SK-N-SH (cell line): ENCODE measurements at regions not wholly inside any gene's neighbourhood (a gene's known extent, or its start where the extent isn't known, plus 50 kb on each side); places are given as distances from the start of the nearest gene placed in this dataset.

ENCODE experiments used
- CTCF ChIA-PET: fragments of 300-600, 350-600 bp; formaldehyde crosslinking; extraction: SDS; loops from one replicate; lab custom pipeline; 2021; lab: Yijun Ruan, JAX
- POLR2A ChIA-PET: fragments of 350-600 bp; sonication (Branson Sonifier 250); formaldehyde crosslinking; extraction: SDS; loops from one replicate; lab custom pipeline; 2020; ENCODE audit warnings: antibody characterized with exemption, inconsistent platforms; lab: Yijun Ruan, JAX
- DNase-seq: peaks from one replicate; pipeline ENCODE4 v3.0.0; 2012
- H2AFZ ChIP-seq: fragments of 200-600 bp; sonication (generic); 2 replicates; pipeline ENCODE4 v1.8.1; 2016; ENCODE audit warnings: antibody characterized with exemption, mild to moderate bottlenecking, low read depth
- H3F3A ChIP-seq: fragments of 200-600 bp; sonication (generic); replicated peaks from 2 replicates; pipeline ENCODE3; 2016; ENCODE audit warnings: antibody characterized with exemption, mild to moderate bottlenecking; ENCODE audit not compliant: insufficient read depth
- H3K27ac ChIP-seq, 2 experiments: fragments of 200-500 bp in 1 of 2; fragments of 200-600 bp in 1 of 2; sonication (Bioruptor generic) in 1 of 2; sonication (generic), shearing (Covaris generic) in 1 of 2; 2 replicates each; pipeline versions ENCODE4 v1.5.1 to v1.6.1; 2014 to 2016; ENCODE audit warnings: low read depth in 2 of 2, inconsistent platforms in 1 of 2, low read length in 1 of 2, mild to moderate bottlenecking in 1 of 2, mixed read lengths in 1 of 2
- H3K27me3 ChIP-seq: fragments of 200-600 bp; sonication (generic), shearing (Covaris generic); 2 replicates; pipeline ENCODE4 v1.6.1; 2016; ENCODE audit warnings: mixed run types; ENCODE audit not compliant: insufficient read depth
- H3K36me3 ChIP-seq, 2 experiments: fragments of 200-500 bp in 1 of 2; fragments of 200-600 bp in 1 of 2; sonication (Bioruptor generic) in 1 of 2; sonication (generic) in 1 of 2; replicated peaks in 1 of 2; 2 replicates each; pipeline versions ENCODE3 to v1.5.1; 2014 to 2016; ENCODE audit warnings: low read length in 1 of 2, mild to moderate bottlenecking in 1 of 2; ENCODE audit not compliant: insufficient read depth in 2 of 2, control insufficient read depth in 1 of 2
- H3K4me1 ChIP-seq, 2 experiments: fragments of 200-500 bp in 1 of 2; fragments of 200-600 bp in 1 of 2; sonication (Bioruptor generic) in 1 of 2; sonication (generic), shearing (Covaris generic) in 1 of 2; 2 replicates each; pipeline versions ENCODE4 v1.5.1 to v1.6.1; 2014 to 2016; ENCODE audit warnings: low read depth in 1 of 2, low read length in 1 of 2, mixed run types in 1 of 2; ENCODE audit not compliant: insufficient read depth in 2 of 2, control insufficient read depth in 1 of 2
- H3K4me2 ChIP-seq: fragments of 200-600 bp; sonication (generic), shearing (Covaris generic); 2 replicates; pipeline ENCODE4 v1.6.1; 2017; ENCODE audit warnings: mixed run types
- H3K4me3 ChIP-seq, 2 experiments: fragments of 200-500 bp in 1 of 2; fragments of 200-600 bp in 1 of 2; sonication (Bioruptor generic) in 1 of 2; sonication (generic), shearing (Covaris generic) in 1 of 2; 2 replicates each; pipeline versions ENCODE4 v1.5.1 to v1.8.1; 2014 to 2016; ENCODE audit warnings: low read depth in 2 of 2, inconsistent platforms in 1 of 2, low read length in 1 of 2, mild to moderate bottlenecking in 1 of 2, mixed read lengths in 1 of 2, moderate library complexity in 1 of 2
- H3K79me2 ChIP-seq: fragments of 200-600 bp; sonication (generic); 2 replicates; pipeline ENCODE4 v1.8.1; 2017; ENCODE audit warnings: mild to moderate bottlenecking; ENCODE audit not compliant: insufficient read depth
- H3K9ac ChIP-seq: fragments of 200-600 bp; sonication (generic); 2 replicates; pipeline ENCODE4 v1.6.1; 2017; ENCODE audit warnings: mixed run types
- H3K9me2 ChIP-seq: fragments of 200-600 bp; sonication (generic); 2 replicates; pipeline ENCODE4 v1.6.1; 2017; ENCODE audit warnings: mixed run types
- H3K9me3 ChIP-seq: fragments of 200-600 bp; sonication (generic); 2 replicates; pipeline ENCODE4 v1.6.1; 2017; ENCODE audit warnings: mixed run types, mild to moderate bottlenecking, moderate library complexity
- H4K20me1 ChIP-seq: fragments of 200-600 bp; sonication (generic); 2 replicates; pipeline ENCODE4 v1.6.1; 2017; ENCODE audit warnings: mild to moderate bottlenecking, mixed run types; ENCODE audit not compliant: insufficient read depth
- CHD2 ChIP-seq: fragments of 150-350 bp; IDR thresholded peaks from 2 replicates; pipeline ENCODE4 v1.6.1; 2018; ENCODE audit warnings: low read length; ENCODE audit not compliant: partially characterized antibody
- CTCF ChIP-seq: fragments of 200-600 bp; sonication (generic); IDR thresholded peaks from 2 replicates; pipeline ENCODE4 v1.6.1; 2017; ENCODE audit warnings: antibody characterized with exemption, mild to moderate bottlenecking, moderate library complexity
- EP300 ChIP-seq, 2 experiments: IDR thresholded peaks; 2 replicates each; pipeline versions ENCODE4 v1.4.0 to v1.6.1; 2012; ENCODE audit warnings: borderline replicate concordance in 1 of 2, low read depth in 1 of 2, low read length in 1 of 2
- EZH2phosphoT487 ChIP-seq: fragments of 200-600 bp; sonication (generic); IDR thresholded peaks from 2 replicates; pipeline ENCODE4 v1.6.1; 2017; ENCODE audit warnings: low read depth, mixed run types, mild to moderate bottlenecking, antibody characterized with exemption, moderate library complexity, borderline replicate concordance
- FOSL2 ChIP-seq: IDR thresholded peaks from 2 replicates; pipeline ENCODE4 v1.4.0; 2012; ENCODE audit warnings: low read depth, mild to moderate bottlenecking, moderate library complexity, borderline replicate concordance
- FOXJ3 ChIP-seq: sonication (generic); formaldehyde crosslinking; IDR thresholded peaks from 2 replicates; pipeline ENCODE4 v1.5.1; 2020; ENCODE audit warnings: mild to moderate bottlenecking, missing genetic modification reagents
- FOXM1 ChIP-seq: IDR thresholded peaks from 2 replicates; pipeline ENCODE4 v1.4.0; 2012; ENCODE audit warnings: low read depth, mild to moderate bottlenecking
- GABPA ChIP-seq: IDR thresholded peaks from 2 replicates; pipeline ENCODE4 v1.4.0; 2012; ENCODE audit warnings: low read depth, mild to moderate bottlenecking
- JUND ChIP-seq: IDR thresholded peaks from 2 replicates; pipeline ENCODE4 v1.4.0; 2012
- MEF2A ChIP-seq: IDR thresholded peaks from 2 replicates; pipeline ENCODE4 v1.4.0; 2012; ENCODE audit warnings: low read depth, borderline replicate concordance
- NFIC ChIP-seq: IDR thresholded peaks from 2 replicates; pipeline ENCODE4 v1.4.0; 2012; ENCODE audit warnings: borderline replicate concordance
- NRF1 ChIP-seq: IDR thresholded peaks from 2 replicates; pipeline ENCODE4 v1.6.1; 2012; ENCODE audit warnings: low read depth, mild to moderate bottlenecking, low read length
- RAD21 ChIP-seq: IDR thresholded peaks from 2 replicates; pipeline ENCODE4 v1.6.1; 2012; ENCODE audit warnings: mild to moderate bottlenecking, low read length
- RCOR1 ChIP-seq: fragments of 150-350 bp; IDR thresholded peaks from 2 replicates; pipeline ENCODE4 v1.6.1; 2017; ENCODE audit warnings: antibody characterized with exemption, low read length
- REST ChIP-seq: IDR thresholded peaks from 2 replicates; pipeline ENCODE4 v1.6.1; 2012; ENCODE audit warnings: mild to moderate bottlenecking, low read depth, low read length, moderate library complexity
- RFX5 ChIP-seq: IDR thresholded peaks from 2 replicates; pipeline ENCODE4 v1.6.1; 2012; ENCODE audit warnings: mild to moderate bottlenecking, improper control_type of control experiment, low read length
- RXRA ChIP-seq: IDR thresholded peaks from 2 replicates; pipeline ENCODE4 v1.4.0; 2012; ENCODE audit warnings: low read depth, mild to moderate bottlenecking, borderline replicate concordance
- SIN3A ChIP-seq: IDR thresholded peaks from 2 replicates; pipeline ENCODE4 v1.6.1; 2012; ENCODE audit warnings: low read depth, mild to moderate bottlenecking, low read length, moderate library complexity, borderline replicate concordance
- TEAD4 ChIP-seq: IDR thresholded peaks from 2 replicates; pipeline ENCODE4 v1.4.0; 2012; ENCODE audit warnings: mild to moderate bottlenecking, borderline replicate concordance; ENCODE audit not compliant: insufficient read depth
- WGBS: methylation state at CpG from one replicate; pipeline ENCODE4 v1.1.6; 2017; ENCODE audit warnings: low lambda C conversion rate; 5-methylcytosine and 5-hydroxymethylcytosine counted together
- TF ChIP-seq, protein P1 (sequence below): IDR thresholded peaks from 2 replicates; pipeline ENCODE4 v1.4.0; 2012; ENCODE audit warnings: low read depth, borderline replicate concordance

DNA sequence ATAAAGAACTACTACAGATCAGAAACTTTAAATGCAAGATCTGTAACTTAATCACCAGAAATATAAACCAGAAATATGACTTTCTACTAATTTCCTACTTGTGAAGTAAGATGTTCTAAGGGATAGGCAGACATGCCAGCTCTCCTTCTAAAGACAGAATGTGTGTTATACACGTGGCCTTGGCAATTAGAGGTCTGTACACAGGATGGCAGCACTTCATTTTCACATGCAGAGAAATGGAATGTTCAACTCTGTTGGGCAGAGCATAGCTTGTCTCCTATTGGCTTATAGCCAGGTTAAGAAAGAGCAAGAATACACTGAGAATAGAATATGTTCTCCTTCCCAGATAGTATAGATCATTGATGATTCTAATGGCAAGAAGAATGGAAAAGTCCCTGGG, 403.8 kb downstream of the DAD1 start:
- Histone ChIP-seq H3K9ac (no peak overlapping the region), H3K27me3 (no peaks in the 10 kb centered on the region), H3K79me2 (no peaks in the 10 kb centered on the region), H3K4me3 (no peak overlapping the region), H3K9me3 (no peaks in the 10 kb centered on the region), H3K4me1 (no peaks in the 10 kb centered on the region), H3F3A (no peaks in the 10 kb centered on the region), H3K4me2 (no peak overlapping the region), H2AFZ (no peak overlapping the region), H3K27ac (no peak overlapping the region; a peak in 1 of 4 replicates), H3K36me3 (no peaks in the 10 kb centered on the region), H4K20me1 (no peaks in the 10 kb centered on the region), H3K9me2 (no peaks in the 10 kb centered on the region)
- TF ChIP-seq JUND (no peak), MEF2A (no peak), NFIC (no peak), CHD2 (no peak), GABPA (no peak), FOSL2 (no peak), CTCF (no peak), RXRA (no peak), EZH2phosphoT487 (no peak), RCOR1 (no peak), TEAD4 (no peak), RAD21 (no peak), SIN3A (no peak), EP300 (IDR thresholded peaks at IDR 0.05; ENCODE audit: borderline replicate concordance in 1 of 2, low read depth in 1 of 2, low read length in 1 of 2) (no peak), FOXM1 (no peak)
- TF ChIP-seq, protein P1, sequence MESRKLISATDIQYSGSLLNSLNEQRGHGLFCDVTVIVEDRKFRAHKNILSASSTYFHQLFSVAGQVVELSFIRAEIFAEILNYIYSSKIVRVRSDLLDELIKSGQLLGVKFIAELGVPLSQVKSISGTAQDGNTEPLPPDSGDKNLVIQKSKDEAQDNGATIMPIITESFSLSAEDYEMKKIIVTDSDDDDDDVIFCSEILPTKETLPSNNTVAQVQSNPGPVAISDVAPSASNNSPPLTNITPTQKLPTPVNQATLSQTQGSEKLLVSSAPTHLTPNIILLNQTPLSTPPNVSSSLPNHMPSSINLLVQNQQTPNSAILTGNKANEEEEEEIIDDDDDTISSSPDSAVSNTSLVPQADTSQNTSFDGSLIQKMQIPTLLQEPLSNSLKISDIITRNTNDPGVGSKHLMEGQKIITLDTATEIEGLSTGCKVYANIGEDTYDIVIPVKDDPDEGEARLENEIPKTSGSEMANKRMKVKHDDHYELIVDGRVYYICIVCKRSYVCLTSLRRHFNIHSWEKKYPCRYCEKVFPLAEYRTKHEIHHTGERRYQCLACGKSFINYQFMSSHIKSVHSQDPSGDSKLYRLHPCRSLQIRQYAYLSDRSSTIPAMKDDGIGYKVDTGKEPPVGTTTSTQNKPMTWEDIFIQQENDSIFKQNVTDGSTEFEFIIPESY, result no peak
- POLR2A ChIA-PET, result no interaction called here
- CTCF ChIA-PET, result interaction anchor here (1.3 to 1.4 kb wide), 2 partner anchors 16 to 118 kb away, joined by 3 to 4 read pairs; no protein-coding TSS in a partner anchor
- DNase-seq, result no peak
- WGBS, result 0% methylated on average over 1 of the region's 1 CpG

DNA sequence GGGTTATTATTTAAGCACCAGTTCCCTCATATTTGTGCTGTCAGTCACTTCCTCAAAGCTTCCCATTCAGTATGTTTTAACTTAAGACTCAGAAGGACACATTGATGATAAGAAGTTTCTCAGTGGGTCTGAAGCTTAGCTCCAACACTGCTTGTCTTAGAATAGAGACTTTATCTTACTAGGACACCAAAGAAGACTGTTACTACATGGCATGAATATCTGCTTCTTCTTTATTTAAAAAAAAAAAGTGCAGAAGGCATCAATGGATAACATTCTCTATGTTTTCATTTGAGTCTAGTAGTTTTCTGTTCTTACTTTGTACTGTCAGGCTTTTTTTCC, 404.2 kb downstream of the DAD1 start:
- ChIA-PET POLR2A (interaction anchor here (0.6 kb wide), 1 partner anchor 135 kb away, joined by 4 read pairs; no protein-coding TSS in a partner anchor), CTCF (interaction anchor here (1.3 to 1.4 kb wide), 2 partner anchors 16 to 118 kb away, joined by 3 to 4 read pairs; no protein-coding TSS in a partner anchor)
- Histone ChIP-seq H3K79me2 (no peaks in the 10 kb centered on the region), H3K9ac (no peak overlapping the region), H3K4me1 (no peaks in the 10 kb centered on the region), H4K20me1 (no peaks in the 10 kb centered on the region), H3K9me2 (no peaks in the 10 kb centered on the region), H2AFZ (no peak overlapping the region), H3K4me2 (no peak overlapping the region), H3K36me3 (no peaks in the 10 kb centered on the region), H3K9me3 (no peaks in the 10 kb centered on the region), H3F3A (no peaks in the 10 kb centered on the region), H3K27me3 (no peaks in the 10 kb centered on the region), H3K27ac (no peak overlapping the region; a peak in 1 of 4 replicates), H3K4me3 (no peak overlapping the region)
- no peak for DNase-seq
- TF ChIP-seq REST (no peak), FOSL2 (no peak), NRF1 (no peak), FOXM1 (no peak), RFX5 (no peak), FOXJ3 (CRISPR knock-in tag) (no peak), CTCF (no peak), JUND (no peak)
